GM23338 (cell line): ENCODE measurements at regions not wholly inside any gene's neighbourhood (a gene's known extent, or its start where the extent isn't known, plus 50 kb on each side); places are given as distances from the start of the nearest gene placed in this dataset.

Experiments used
- ATAC-seq: fragments of 200-7000 bp; cut with Tn5 transposase; 3 replicates; pipeline ENCODE4 v1.9.1; 2020
- DNase-seq: peaks from one replicate; pipeline ENCODE4 v3.0.0-alpha.2; 2015; ENCODE audit warnings: low spot score
- H2AFZ ChIP-seq: fragments of 200-600 bp; sonication (generic); 2 replicates; pipeline ENCODE4 v1.8.0; 2016; ENCODE audit warnings: antibody characterized with exemption, mild to moderate bottlenecking, moderate library complexity
- H3F3A ChIP-seq: fragments of 200-600 bp; sonication (generic); replicated peaks from 2 replicates; pipeline ENCODE4 v1.8.0; 2017; ENCODE audit warnings: antibody characterized with exemption, mixed run types, low read depth
- H3K27ac ChIP-seq: fragments of 200-600 bp; sonication (generic); 2 replicates; pipeline ENCODE4 v1.6.1; 2016; ENCODE audit warnings: low read depth
- H3K27me3 ChIP-seq: fragments of 200-600 bp; sonication (generic); 2 replicates; pipeline ENCODE4 v1.8.0; 2016; ENCODE audit warnings: mild to moderate bottlenecking, mixed run types, moderate library complexity; ENCODE audit not compliant: insufficient read depth
- H3K36me3 ChIP-seq: fragments of 200-600 bp; sonication (generic); 2 replicates; pipeline ENCODE4 v1.8.0; 2016; ENCODE audit warnings: mild to moderate bottlenecking; ENCODE audit not compliant: insufficient read depth
- H3K4me1 ChIP-seq: fragments of 200-600 bp; sonication (generic); 2 replicates; pipeline ENCODE4 v1.8.0; 2016; ENCODE audit warnings: mild to moderate bottlenecking, moderate library complexity; ENCODE audit not compliant: insufficient read depth
- H3K4me2 ChIP-seq: fragments of 200-600 bp; sonication (generic); 2 replicates; pipeline ENCODE4 v1.7.1; 2017; ENCODE audit warnings: mixed run types
- H3K4me3 ChIP-seq: fragments of 200-600 bp; sonication (generic); 2 replicates; pipeline ENCODE4 v1.6.1; 2016; ENCODE audit warnings: mixed run types
- H3K79me2 ChIP-seq: fragments of 200-600 bp; sonication (generic); replicated peaks from 2 replicates; pipeline ENCODE4 v1.8.0; 2017; ENCODE audit warnings: mild to moderate bottlenecking; ENCODE audit not compliant: insufficient read depth
- H3K9me2 ChIP-seq: fragments of 200-600 bp; sonication (generic); 2 replicates; pipeline ENCODE4 v1.8.0; 2017; ENCODE audit not compliant: insufficient read depth
- H4K20me1 ChIP-seq: fragments of 200-600 bp; sonication (generic); replicated peaks from 2 replicates; pipeline ENCODE4 v1.8.0; 2017; ENCODE audit warnings: mild to moderate bottlenecking; ENCODE audit not compliant: insufficient read depth
- H3K27ac Mint-ChIP-seq: 2 replicates; pipeline ENCODE4 v1.8.0; 2020; ENCODE audit warnings: inconsistent platforms, mild to moderate bottlenecking, moderate library complexity, mixed read lengths
- H3K27me3 Mint-ChIP-seq: 3 replicates; pipeline ENCODE4 v1.8.0; 2022; ENCODE audit warnings: low read depth, mild to moderate bottlenecking, moderate library complexity, mixed read lengths, inconsistent platforms; ENCODE audit not compliant: insufficient read depth, poor library complexity
- H3K36me3 Mint-ChIP-seq: 3 replicates; pipeline ENCODE4 v1.8.0; 2021; ENCODE audit warnings: low read depth, mild to moderate bottlenecking, inconsistent platforms, moderate library complexity, mixed read lengths
- H3K4me1 Mint-ChIP-seq: 3 replicates; pipeline ENCODE4 v1.8.0; 2020; ENCODE audit warnings: mild to moderate bottlenecking, inconsistent platforms, mixed read lengths
- H3K4me3 Mint-ChIP-seq: 3 replicates; pipeline ENCODE4 v1.8.0; 2021; ENCODE audit warnings: moderate library complexity, mild to moderate bottlenecking, inconsistent platforms, mixed read lengths
- H3K9me3 Mint-ChIP-seq: 3 replicates; pipeline ENCODE4 v1.8.0; 2020; ENCODE audit warnings: moderate library complexity, mild to moderate bottlenecking, inconsistent platforms, mixed read lengths
- CREB1 ChIP-seq: fragments of 250-450 bp; sonication (Bioruptor Pico); IDR thresholded peaks from 2 replicates; pipeline ENCODE4 v1.5.0; 2020; ENCODE audit warnings: low read depth, mild to moderate bottlenecking, moderate library complexity
- CTCF ChIP-seq, 2 experiments: fragments of 200-600 bp in 1 of 2; sonication (generic) in 1 of 2; conservative IDR thresholded peaks; 2 replicates each; pipeline versions ENCODE4 v1.5.1 to v1.6.1; 2016 to 2017; ENCODE audit warnings: antibody characterized with exemption in 2 of 2, low read depth in 2 of 2, mild to moderate bottlenecking in 2 of 2, moderate library complexity in 1 of 2
- ETS1 ChIP-seq: IDR thresholded peaks from 2 replicates; pipeline ENCODE4 v1.6.1; 2016; ENCODE audit warnings: antibody characterized with exemption
- EZH2 ChIP-seq: fragments of 200-600 bp; sonication (generic); IDR thresholded peaks from one replicate; pipeline ENCODE4 v1.8.0; 2017; ENCODE audit warnings: antibody characterized with exemption, mild to moderate bottlenecking, low read depth; ENCODE audit not compliant: unreplicated experiment
- EZH2phosphoT487 ChIP-seq: fragments of 200-600 bp; sonication (generic); IDR thresholded peaks from one replicate; pipeline ENCODE4 v1.8.1; 2018; ENCODE audit warnings: antibody characterized with exemption; ENCODE audit not compliant: unreplicated experiment
- NANOG ChIP-seq: IDR thresholded peaks from 2 replicates; pipeline ENCODE4 v1.6.1; 2016; ENCODE audit warnings: antibody characterized with exemption, borderline replicate concordance
- POLR2AphosphoS5 ChIP-seq: IDR thresholded peaks from 2 replicates; pipeline ENCODE4 v1.6.1; 2016; ENCODE audit warnings: antibody characterized with exemption, low read depth
- REST ChIP-seq: IDR thresholded peaks from one replicate; pipeline ENCODE4 v1.6.1; 2018; ENCODE audit warnings: antibody characterized with exemption; ENCODE audit not compliant: unreplicated experiment
- STAT1 ChIP-seq: IDR thresholded peaks from one replicate; pipeline ENCODE4 v1.6.1; 2016; ENCODE audit warnings: antibody characterized with exemption; ENCODE audit not compliant: unreplicated experiment
- ZNF331 ChIP-seq: fragments of 250-450 bp; sonication (Bioruptor Pico); IDR thresholded peaks from 2 replicates; pipeline ENCODE4 v1.5.0; 2020; ENCODE audit warnings: low read depth, mild to moderate bottlenecking, moderate library complexity
- ZNF462 ChIP-seq: fragments of 250-450 bp; sonication (Bioruptor Pico); IDR thresholded peaks from 2 replicates; pipeline ENCODE4 v1.5.0; 2020; ENCODE audit warnings: mild to moderate bottlenecking, moderate library complexity

- no peak for TF ChIP-seq ZNF331 (CRISPR knock-in tag)
- TF ChIP-seq CREB1 = no peak
Measured at GRCh38 chr3:163166197-163166596, 1669.6 kb downstream of the OTOL1 start (continued).

- H4K20me1 ChIP-seq = no peaks in the 10 kb centered on the region
- no peak overlapping the region for H3K27ac ChIP-seq
- peaks cover 2% of the 10 kb centered on the region; the same call in 1 of the 3 replicates for H3K36me3 Mint-ChIP-seq
- H3K4me3 Mint-ChIP-seq = no peak overlapping the region
- no peak overlapping the region for H3K4me3 ChIP-seq
- no peaks in the 10 kb centered on the region for H3F3A ChIP-seq
- no peak for ATAC-seq
- H3K27me3 ChIP-seq = no peaks in the 10 kb centered on the region
- H3K36me3 ChIP-seq = no peaks in the 10 kb centered on the region
- no peaks in the 10 kb centered on the region for H3K4me1 ChIP-seq
- H3K9me3 Mint-ChIP-seq = peaks cover 10% of the 10 kb centered on the region; the same call in 1 of the 3 replicates
- no peaks in the 10 kb centered on the region for H3K4me1 Mint-ChIP-seq
- DNase-seq = no peak
- TF ChIP-seq EZH2 (no peak), CTCF (conservative IDR thresholded peaks at IDR 0.05; ENCODE audit: low read depth in 2 of 2) (no peak), ZNF331 (CRISPR knock-in tag) (no peak), STAT1 (no peak), EZH2phosphoT487 (no peak), CREB1 (no peak), ETS1 (no peak), POLR2AphosphoS5 (no peak), NANOG (no peak), REST (no peak), ZNF462 (no peak)
- no peak overlapping the region for H2AFZ ChIP-seq
- no peaks in the 10 kb centered on the region for H3K79me2 ChIP-seq
- no peak overlapping the region for H3K27ac Mint-ChIP-seq
- H3K9me2 ChIP-seq = no peaks in the 10 kb centered on the region
- no peak overlapping the region for H3K4me2 ChIP-seq
- no peaks in the 10 kb centered on the region for H3K27me3 Mint-ChIP-seq
Measured at GRCh38 chr3:163159306-163159705, 1662.7 kb downstream of the OTOL1 start.
